ENCODE measurements at regions not wholly inside any gene's neighbourhood (a gene's known extent, or its start where the extent isn't known, plus 50 kb on each side); places are given as distances from the start of the nearest gene placed in this dataset.
"Not testable (repeated sequence)": the region's sequence is repeated elsewhere in the genome, so short reads cannot be mapped to it uniquely, and the experiment has no call there.

DNA sequence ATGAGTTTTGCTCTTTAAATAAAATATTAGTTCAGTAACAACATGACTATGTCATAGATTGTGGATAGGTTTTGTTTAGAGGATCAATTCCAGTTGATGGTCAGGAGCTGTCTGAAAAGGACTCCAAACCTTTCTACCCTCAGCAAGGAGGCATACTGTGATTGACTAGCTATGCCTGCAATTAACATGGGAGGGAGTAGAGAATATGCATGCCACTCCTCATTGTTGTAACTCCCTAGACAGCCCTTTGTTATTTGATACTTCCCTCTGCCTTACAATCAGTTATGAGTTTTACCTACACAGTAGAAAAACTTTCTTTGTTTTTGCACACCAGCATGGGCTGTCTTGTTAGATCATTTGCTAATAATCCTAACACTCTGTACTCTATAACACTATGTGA lies 1418.5 kb downstream of the KHDRBS2 start:
- H3K9ac ChIP-seq (ENCODE audit: low read length), result no peak overlapping the region
- no peaks in the 10 kb centered on the region for H3K27me3 ChIP-seq (ENCODE audit: control insufficient read depth, insufficient read depth, low read length)
- peaks cover 4% of the 10 kb centered on the region for H3K4me1 ChIP-seq (ENCODE audit: control insufficient read depth, low read depth, low read length)
- no peaks in the 10 kb centered on the region for H3K36me3 ChIP-seq (ENCODE audit: control insufficient read depth, low read depth, low read length)
- H3K27ac ChIP-seq (ENCODE audit: low read length), result no peak overlapping the region
- H3K4me3 ChIP-seq (ENCODE audit: low read length), result no peak overlapping the region
- no peaks in the 10 kb centered on the region for H3K9me3 ChIP-seq (ENCODE audit: control insufficient read depth, low read depth, low read length)

DNA sequence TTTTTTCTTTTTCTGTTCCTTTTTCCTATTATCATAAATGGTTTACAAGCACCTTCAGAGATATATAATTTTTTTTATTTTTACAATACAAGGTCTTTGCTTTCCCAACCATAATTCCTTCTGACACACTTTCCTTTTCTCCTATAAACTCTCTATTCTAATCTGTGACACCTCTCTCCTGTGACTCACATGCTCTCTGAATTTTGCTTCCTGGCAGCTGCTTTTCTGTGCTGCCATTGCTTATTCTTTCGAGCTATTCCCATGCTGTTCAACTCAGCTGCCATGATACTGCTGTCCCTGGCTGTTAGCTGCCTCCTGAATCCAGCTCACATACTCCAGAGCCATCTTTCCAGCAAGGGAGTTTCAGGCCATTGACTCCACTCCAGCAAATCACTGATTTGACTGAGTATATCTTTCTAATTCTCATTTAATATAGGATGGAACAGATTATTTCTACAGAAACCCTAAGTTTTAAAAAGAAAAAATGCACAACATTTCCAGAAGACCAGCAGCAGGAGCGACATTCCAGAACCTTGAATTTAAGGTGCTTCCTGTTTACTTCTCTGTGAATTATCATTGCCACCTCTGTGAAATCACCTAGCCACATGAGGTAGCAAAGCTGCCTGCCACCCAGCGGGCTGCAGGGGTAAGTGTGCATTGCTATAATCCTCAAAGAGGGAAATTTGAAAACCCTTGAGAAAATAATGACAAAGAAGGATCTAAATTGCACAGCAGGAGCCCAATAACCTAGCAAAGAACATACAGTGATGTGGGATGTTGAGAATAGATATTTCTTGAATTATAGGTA lies 1442.6 kb downstream of the KHDRBS2 start:
- not testable (repeated sequence) for H3K9ac ChIP-seq (ENCODE audit: low read length); H3K9me3 ChIP-seq (ENCODE audit: control insufficient read depth, low read depth, low read length); H3K4me1 ChIP-seq (ENCODE audit: control insufficient read depth, low read depth, low read length); H3K36me3 ChIP-seq (ENCODE audit: control insufficient read depth, low read depth, low read length); H3K4me3 ChIP-seq (ENCODE audit: low read length); H3K27me3 ChIP-seq (ENCODE audit: control insufficient read depth, insufficient read depth, low read length); H3K27ac ChIP-seq (ENCODE audit: low read length)

DNA sequence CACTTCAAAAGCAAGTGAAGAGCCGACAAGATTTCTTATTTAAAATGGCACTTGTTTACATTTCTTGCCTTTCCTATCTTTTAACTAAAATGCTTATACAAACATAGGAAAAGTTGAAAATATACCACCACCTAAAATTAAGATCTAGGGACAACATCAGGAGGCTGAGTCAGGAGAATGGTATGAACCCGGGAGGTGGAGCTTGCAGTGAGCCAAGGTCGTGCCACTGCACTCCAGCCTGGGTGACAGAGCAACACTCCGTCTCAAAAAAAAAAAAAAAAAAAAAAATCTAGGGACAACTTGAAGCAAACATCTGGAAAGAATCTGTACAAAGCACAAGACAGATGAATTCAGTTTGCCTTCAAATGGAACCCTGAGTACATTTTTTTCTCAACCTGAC lies 1455.3 kb downstream of the KHDRBS2 start:
- H3K27ac ChIP-seq (ENCODE audit: low read length), result not testable (repeated sequence)

DNA sequence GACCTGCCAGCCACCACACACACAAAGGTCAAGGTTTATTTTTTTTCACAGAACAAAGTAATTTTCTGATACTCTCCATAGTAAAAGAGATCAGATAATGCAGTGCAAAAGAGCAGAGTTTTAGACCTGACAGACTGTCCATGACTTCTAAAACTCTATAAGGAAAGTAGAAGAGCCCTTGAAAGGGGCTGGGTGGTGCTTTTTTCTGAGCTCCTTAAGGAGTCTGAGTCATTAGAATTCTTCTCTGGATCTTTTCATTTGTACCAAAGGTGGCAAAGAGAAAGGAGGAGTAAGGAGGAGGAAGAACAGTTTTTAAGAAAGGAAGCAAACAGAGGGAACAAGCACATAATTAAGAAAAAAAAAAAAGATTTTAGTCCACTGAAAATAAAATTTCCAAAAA lies 1463.4 kb downstream of the KHDRBS2 start:
- not testable (repeated sequence) for H3K4me3 ChIP-seq (ENCODE audit: low read length); H3K27ac ChIP-seq (ENCODE audit: low read length); H3K9ac ChIP-seq (ENCODE audit: low read length); H3K4me1 ChIP-seq (ENCODE audit: control insufficient read depth, low read depth, low read length); H3K36me3 ChIP-seq (ENCODE audit: control insufficient read depth, low read depth, low read length); H3K9me3 ChIP-seq (ENCODE audit: control insufficient read depth, low read depth, low read length); H3K27me3 ChIP-seq (ENCODE audit: control insufficient read depth, insufficient read depth, low read length)

More for the DNA sequence above, 1455.3 kb downstream of the KHDRBS2 start:
- not testable (repeated sequence) for H3K4me1 ChIP-seq (ENCODE audit: control insufficient read depth, low read depth, low read length); H3K27me3 ChIP-seq (ENCODE audit: control insufficient read depth, insufficient read depth, low read length); H3K9ac ChIP-seq (ENCODE audit: low read length); H3K36me3 ChIP-seq (ENCODE audit: control insufficient read depth, low read depth, low read length); H3K4me3 ChIP-seq (ENCODE audit: low read length); H3K9me3 ChIP-seq (ENCODE audit: control insufficient read depth, low read depth, low read length)

DNA sequence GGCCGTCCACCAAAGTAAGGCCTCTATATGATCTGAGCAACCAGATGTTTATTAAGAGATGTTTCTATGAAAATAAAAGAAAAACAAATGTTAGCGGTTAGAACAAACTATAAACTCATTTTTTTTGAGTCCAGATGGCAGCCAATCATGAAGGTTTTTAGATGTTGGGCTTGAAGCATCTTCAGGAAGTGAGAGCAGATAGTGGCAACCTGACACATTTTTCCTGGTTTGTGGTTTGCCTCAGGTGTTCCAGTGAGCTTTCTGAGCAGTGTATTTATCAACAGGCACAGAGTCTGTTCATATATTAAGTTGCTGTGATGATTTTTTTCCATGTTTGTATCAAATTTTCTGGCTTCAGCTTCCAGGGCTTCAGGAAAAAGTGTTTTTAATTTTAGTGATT lies 1468.0 kb downstream of the KHDRBS2 start:
- H3K9me3 ChIP-seq (ENCODE audit: control insufficient read depth, low read depth, low read length); H3K36me3 ChIP-seq (ENCODE audit: control insufficient read depth, low read depth, low read length); H3K4me3 ChIP-seq (ENCODE audit: low read length); H3K4me1 ChIP-seq (ENCODE audit: control insufficient read depth, low read depth, low read length); H3K27me3 ChIP-seq (ENCODE audit: control insufficient read depth, insufficient read depth, low read length); H3K27ac ChIP-seq (ENCODE audit: low read length); H3K9ac ChIP-seq (ENCODE audit: low read length): not testable (repeated sequence)

DNA sequence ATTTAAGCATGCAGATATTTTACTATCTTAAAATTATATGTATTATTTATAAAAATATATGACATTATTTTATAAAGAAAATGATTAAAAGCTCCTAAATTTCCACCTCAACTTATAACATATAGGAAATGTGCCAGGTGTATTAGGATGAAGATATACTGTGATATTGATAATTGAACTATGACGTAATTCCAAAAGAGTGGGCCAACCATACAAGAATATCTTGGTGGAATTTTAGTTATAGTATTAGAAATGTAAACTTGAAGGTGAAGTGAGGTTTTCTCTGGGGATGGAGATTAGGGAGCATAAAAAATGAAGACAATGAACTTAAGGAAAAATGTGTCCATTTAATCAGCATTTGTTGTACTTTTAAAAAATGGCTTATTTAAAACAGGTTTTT lies 1471.2 kb downstream of the KHDRBS2 start:
- not testable (repeated sequence) for H3K9ac ChIP-seq (ENCODE audit: low read length); H3K4me3 ChIP-seq (ENCODE audit: low read length); H3K27ac ChIP-seq (ENCODE audit: low read length); H3K4me1 ChIP-seq (ENCODE audit: control insufficient read depth, low read depth, low read length); H3K27me3 ChIP-seq (ENCODE audit: control insufficient read depth, insufficient read depth, low read length); H3K9me3 ChIP-seq (ENCODE audit: control insufficient read depth, low read depth, low read length); H3K36me3 ChIP-seq (ENCODE audit: control insufficient read depth, low read depth, low read length)

DNA sequence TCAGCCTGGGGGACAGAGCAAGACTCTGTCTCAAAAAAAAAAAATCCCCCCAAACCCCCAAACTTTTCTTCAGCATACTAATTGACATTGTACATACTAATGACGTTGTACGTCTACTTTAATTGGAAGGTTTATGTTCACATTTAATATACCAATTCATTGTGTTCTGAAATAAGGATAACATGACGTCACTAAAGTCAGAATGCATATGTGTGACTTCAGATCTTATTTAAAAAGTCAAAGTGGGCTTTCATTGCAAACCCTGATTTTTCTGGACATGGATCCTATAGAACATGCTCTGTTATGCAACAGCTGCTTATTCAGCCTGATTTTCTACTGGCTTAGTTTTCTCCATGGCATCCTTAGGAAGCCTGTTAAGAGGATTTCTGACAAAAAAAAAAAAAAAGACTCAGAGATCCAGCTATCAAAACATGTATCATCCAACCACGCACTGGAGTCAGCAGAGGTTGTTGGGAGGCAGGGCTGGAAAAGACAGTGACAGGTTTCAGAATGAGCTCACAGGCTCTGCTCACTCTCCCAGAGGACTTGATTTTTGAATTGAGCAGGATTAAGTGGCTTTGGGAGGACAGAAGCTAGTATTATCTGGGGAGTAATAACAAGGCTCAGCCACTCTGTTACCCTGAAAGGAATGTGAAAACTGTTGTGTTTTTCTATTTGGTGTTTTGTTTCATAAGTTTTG lies 1472.0 kb downstream of the KHDRBS2 start:
- H3K27me3 ChIP-seq (ENCODE audit: control insufficient read depth, insufficient read depth, low read length); H3K9ac ChIP-seq (ENCODE audit: low read length); H3K4me3 ChIP-seq (ENCODE audit: low read length); H3K4me1 ChIP-seq (ENCODE audit: control insufficient read depth, low read depth, low read length); H3K9me3 ChIP-seq (ENCODE audit: control insufficient read depth, low read depth, low read length); H3K36me3 ChIP-seq (ENCODE audit: control insufficient read depth, low read depth, low read length); H3K27ac ChIP-seq (ENCODE audit: low read length): not testable (repeated sequence)

DNA sequence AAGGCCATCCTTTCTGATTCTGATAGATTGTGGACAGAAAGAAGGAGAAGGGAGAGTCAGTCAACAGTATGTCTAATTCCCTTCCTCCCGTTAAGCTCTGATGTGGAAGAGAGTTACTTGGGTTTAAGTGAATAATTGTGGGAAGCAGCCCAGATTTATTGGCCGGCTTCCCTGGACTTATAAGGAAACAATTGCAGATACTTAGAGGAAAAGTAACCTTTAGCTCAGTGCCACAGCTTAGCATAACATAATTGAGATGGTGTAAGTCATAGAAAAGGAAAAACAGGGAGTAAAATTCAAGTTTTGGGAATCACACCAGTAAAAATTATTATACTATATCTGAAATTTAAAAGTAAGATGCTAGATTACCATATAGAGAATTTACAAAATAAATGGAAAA lies 1475.8 kb downstream of the KHDRBS2 start:
- H3K9ac ChIP-seq (ENCODE audit: low read length); H3K4me1 ChIP-seq (ENCODE audit: control insufficient read depth, low read depth, low read length); H3K27me3 ChIP-seq (ENCODE audit: control insufficient read depth, insufficient read depth, low read length); H3K4me3 ChIP-seq (ENCODE audit: low read length); H3K27ac ChIP-seq (ENCODE audit: low read length); H3K9me3 ChIP-seq (ENCODE audit: control insufficient read depth, low read depth, low read length); H3K36me3 ChIP-seq (ENCODE audit: control insufficient read depth, low read depth, low read length): not testable (repeated sequence)

DNA sequence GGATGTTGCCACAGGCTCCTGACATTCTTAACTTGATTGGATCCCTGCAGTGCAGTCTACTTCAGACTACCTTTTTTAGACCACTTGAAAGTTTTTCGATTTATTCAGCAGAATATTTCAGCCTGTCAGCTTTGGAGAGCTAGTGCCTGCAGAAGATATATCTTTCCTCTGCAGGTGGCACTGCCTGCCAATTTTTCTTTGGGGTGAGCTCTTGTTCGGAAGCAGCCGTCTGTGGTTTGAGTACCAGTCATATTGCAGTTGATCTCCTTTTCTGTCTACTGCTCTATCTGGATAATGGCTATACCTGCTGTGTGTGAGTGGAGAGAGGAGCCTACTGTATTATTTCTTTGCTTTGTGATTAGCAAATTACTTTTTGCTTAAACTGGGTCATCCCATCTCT lies 1486.9 kb downstream of the KHDRBS2 start:
- H3K36me3 ChIP-seq (ENCODE audit: control insufficient read depth, low read depth, low read length); H3K4me3 ChIP-seq (ENCODE audit: low read length); H3K4me1 ChIP-seq (ENCODE audit: control insufficient read depth, low read depth, low read length); H3K9me3 ChIP-seq (ENCODE audit: control insufficient read depth, low read depth, low read length); H3K27me3 ChIP-seq (ENCODE audit: control insufficient read depth, insufficient read depth, low read length); H3K9ac ChIP-seq (ENCODE audit: low read length); H3K27ac ChIP-seq (ENCODE audit: low read length): not testable (repeated sequence)

DNA sequence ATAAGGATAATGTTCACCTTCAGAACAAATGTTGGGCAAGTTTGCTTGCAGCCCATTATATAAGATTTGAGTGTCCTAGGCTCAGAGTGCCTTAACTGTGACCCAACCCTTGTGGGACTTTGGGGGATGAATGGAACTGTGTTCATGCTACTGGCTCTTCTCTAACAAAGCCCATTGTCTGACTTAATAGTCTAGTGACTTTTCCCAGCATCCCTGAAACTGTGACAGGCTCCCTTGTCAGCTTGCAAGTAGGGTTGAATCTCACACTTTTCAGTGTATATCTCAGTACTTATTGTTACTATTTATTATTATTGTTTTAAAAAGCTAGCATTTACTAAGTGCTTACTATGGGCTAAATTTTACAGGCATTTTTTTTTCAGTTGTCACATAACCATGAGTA lies 1488.2 kb downstream of the KHDRBS2 start:
- not testable (repeated sequence) for H3K9me3 ChIP-seq (ENCODE audit: control insufficient read depth, low read depth, low read length); H3K4me1 ChIP-seq (ENCODE audit: control insufficient read depth, low read depth, low read length); H3K9ac ChIP-seq (ENCODE audit: low read length); H3K36me3 ChIP-seq (ENCODE audit: control insufficient read depth, low read depth, low read length); H3K4me3 ChIP-seq (ENCODE audit: low read length); H3K27me3 ChIP-seq (ENCODE audit: control insufficient read depth, insufficient read depth, low read length); H3K27ac ChIP-seq (ENCODE audit: low read length)

DNA sequence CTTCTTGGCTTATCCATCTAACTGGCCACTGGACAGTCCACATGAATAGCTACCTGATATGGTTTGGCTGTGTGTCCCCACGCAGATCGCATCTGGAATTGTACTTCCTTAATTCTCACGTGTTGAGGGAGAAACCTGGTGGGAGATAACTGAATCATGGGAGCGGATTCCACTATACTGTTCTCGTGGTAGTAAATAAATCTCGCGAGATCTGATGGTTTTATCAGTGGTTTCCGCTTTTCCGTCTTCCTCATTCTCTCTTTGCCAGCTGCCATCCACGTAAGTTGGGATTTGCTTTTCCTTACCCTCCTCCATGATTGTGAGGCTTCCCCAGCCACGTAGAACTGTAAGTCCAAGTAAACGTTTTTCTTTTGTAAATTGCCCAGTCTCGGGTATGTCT lies 1496.4 kb downstream of the KHDRBS2 start:
- not testable (repeated sequence) for H3K9me3 ChIP-seq (ENCODE audit: control insufficient read depth, low read depth, low read length); H3K4me3 ChIP-seq (ENCODE audit: low read length); H3K9ac ChIP-seq (ENCODE audit: low read length)

DNA sequence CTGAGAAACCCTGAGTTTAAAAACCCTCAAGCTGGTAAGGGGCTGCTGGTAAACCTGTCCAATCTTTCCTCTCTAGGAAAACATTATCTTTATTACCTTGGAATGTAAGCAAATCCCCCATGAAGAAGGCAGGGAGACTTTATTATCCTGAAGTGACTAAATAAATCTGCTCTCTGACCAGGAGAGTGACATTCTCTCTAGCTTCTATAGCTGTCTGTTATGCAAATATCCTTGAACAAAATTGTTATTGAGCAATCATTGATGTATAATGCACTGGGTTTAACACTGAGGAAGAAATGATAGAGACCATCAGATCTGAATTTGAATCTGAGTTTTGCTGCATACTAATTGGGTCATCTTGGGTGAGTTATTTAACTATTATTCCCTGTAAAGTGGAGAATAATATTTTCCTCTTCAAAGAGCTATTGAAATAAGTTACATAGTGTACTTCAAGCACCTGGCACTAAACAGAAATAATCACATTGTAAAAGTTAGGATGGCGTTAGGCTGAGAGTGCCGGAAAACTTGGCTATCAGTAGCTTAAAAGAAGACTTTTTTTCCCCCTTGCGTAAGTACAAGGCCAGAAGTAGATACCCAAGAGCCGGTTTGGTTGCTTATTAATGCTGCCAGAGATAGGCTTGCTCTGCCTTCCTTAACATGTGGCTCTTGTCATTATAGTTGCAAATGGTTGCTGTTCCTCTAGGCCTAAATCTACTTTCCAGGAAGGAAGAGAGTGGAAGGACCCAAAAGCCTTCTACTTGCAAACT lies 1503.1 kb downstream of the KHDRBS2 start:
- H3K9ac ChIP-seq (ENCODE audit: low read length); H3K4me1 ChIP-seq (ENCODE audit: control insufficient read depth, low read depth, low read length); H3K9me3 ChIP-seq (ENCODE audit: control insufficient read depth, low read depth, low read length); H3K36me3 ChIP-seq (ENCODE audit: control insufficient read depth, low read depth, low read length); H3K4me3 ChIP-seq (ENCODE audit: low read length); H3K27me3 ChIP-seq (ENCODE audit: control insufficient read depth, insufficient read depth, low read length); H3K27ac ChIP-seq (ENCODE audit: low read length): not testable (repeated sequence)

More for the DNA sequence above, 1496.4 kb downstream of the KHDRBS2 start:
- not testable (repeated sequence) for H3K36me3 ChIP-seq (ENCODE audit: control insufficient read depth, low read depth, low read length); H3K4me1 ChIP-seq (ENCODE audit: control insufficient read depth, low read depth, low read length); H3K27ac ChIP-seq (ENCODE audit: low read length); H3K27me3 ChIP-seq (ENCODE audit: control insufficient read depth, insufficient read depth, low read length)

All from iPS-18a (cell line).